Esophagus muscularis mucosa (tissue), 4 donors: ENCODE measurements at regions not wholly inside any gene's neighbourhood (a gene's known extent, or its start where the extent isn't known, plus 50 kb on each side); places are given as distances from the start of the nearest gene placed in this dataset.

Source experiments
- EP300 ChIP-seq: sonication (generic); formaldehyde crosslinking; IDR thresholded peaks from one replicate; pipeline ENCODE4 v1.6.1; 2017; ENCODE audit warnings: antibody characterized with exemption
- POLR2A ChIP-seq: fragments of 450-650 bp; IDR thresholded peaks from one replicate; pipeline ENCODE4 v1.6.1; 2017; ENCODE audit warnings: antibody characterized with exemption, moderate library complexity, mild to moderate bottlenecking, low read depth
- POLR2AphosphoS5 ChIP-seq, 2 donors: sonication (generic); formaldehyde crosslinking; IDR thresholded peaks; one replicate each; pipeline ENCODE4 v1.6.1; 2017; ENCODE audit warnings: antibody characterized with exemption in 2 of 2
- TF ChIP-seq, protein P1 (sequence below), 3 experiments: fragments of 200-600 bp in 2 of 3; fragments of 450-650 bp in 1 of 3; sonication (generic) in 2 of 3; IDR thresholded peaks; one replicate each; pipeline ENCODE4 v1.5.1; 2017 to 2019; ENCODE audit warnings: antibody characterized with exemption in 3 of 3, mild to moderate bottlenecking in 2 of 3, moderate library complexity in 1 of 3

DNA sequence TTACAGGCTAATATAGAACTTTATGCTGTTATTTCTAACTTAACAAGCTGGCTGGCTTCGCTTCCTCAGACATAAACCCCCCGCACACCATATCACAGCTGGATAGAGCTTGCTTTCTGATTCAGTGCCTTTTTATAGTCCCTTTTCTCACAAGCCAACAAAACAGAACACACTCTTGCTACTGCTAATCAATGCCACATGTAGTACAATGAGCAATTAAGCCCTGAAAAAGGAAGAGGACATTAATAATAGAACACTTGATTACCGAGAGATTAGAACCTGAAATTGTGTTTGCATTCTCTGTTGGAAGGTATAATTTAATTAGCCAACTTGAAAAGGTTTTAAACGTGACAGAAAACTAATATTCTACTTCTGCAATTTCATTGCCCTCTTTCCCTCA, 267.7 kb upstream of the CYRIA start:
- TF ChIP-seq, protein P1, sequence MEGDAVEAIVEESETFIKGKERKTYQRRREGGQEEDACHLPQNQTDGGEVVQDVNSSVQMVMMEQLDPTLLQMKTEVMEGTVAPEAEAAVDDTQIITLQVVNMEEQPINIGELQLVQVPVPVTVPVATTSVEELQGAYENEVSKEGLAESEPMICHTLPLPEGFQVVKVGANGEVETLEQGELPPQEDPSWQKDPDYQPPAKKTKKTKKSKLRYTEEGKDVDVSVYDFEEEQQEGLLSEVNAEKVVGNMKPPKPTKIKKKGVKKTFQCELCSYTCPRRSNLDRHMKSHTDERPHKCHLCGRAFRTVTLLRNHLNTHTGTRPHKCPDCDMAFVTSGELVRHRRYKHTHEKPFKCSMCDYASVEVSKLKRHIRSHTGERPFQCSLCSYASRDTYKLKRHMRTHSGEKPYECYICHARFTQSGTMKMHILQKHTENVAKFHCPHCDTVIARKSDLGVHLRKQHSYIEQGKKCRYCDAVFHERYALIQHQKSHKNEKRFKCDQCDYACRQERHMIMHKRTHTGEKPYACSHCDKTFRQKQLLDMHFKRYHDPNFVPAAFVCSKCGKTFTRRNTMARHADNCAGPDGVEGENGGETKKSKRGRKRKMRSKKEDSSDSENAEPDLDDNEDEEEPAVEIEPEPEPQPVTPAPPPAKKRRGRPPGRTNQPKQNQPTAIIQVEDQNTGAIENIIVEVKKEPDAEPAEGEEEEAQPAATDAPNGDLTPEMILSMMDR (IDR thresholded peaks at IDR 0.05) = no peak
- TF ChIP-seq EP300 = no peak
- TF ChIP-seq POLR2A = no peak
- TF ChIP-seq POLR2AphosphoS5 (IDR thresholded peaks at IDR 0.05) = no peak
